Left colon (tissue), 2 donors: ENCODE measurements at regions not wholly inside any gene's neighbourhood (a gene's known extent, or its start where the extent isn't known, plus 50 kb on each side); places are given as distances from the start of the nearest gene placed in this dataset.
"Not testable (repeated sequence)": the region's sequence is repeated elsewhere in the genome, so short reads cannot be mapped to it uniquely, and the experiment has no call there.

Source experiments
- ATAC-seq: fragments of 200-7000 bp; cut with Tn5 transposase; one replicate; pipeline ENCODE4 v1.9.1; 2020; ENCODE audit warnings: mild to moderate bottlenecking, moderate library complexity
- DNase-seq, 2 donors: peaks; one replicate each; pipeline ENCODE4 v3.0.0-alpha.2; 2020
- intact Hi-C, 2 donors: fragments of 100-400 bp; cut with DNase I in 1 of 2; cut with micrococcal nuclease in 1 of 2; formaldehyde crosslinking; loops; one replicate each; pipeline versions ENCODE4 v1.11.2 to v1.14.0; 2022; cut with DNase I, micrococcal nuclease
- donor health status: DM: no; HTN: no; CAD: no.
- donor health status: DM: yes; HTN: yes; CAD: no.

DNA sequence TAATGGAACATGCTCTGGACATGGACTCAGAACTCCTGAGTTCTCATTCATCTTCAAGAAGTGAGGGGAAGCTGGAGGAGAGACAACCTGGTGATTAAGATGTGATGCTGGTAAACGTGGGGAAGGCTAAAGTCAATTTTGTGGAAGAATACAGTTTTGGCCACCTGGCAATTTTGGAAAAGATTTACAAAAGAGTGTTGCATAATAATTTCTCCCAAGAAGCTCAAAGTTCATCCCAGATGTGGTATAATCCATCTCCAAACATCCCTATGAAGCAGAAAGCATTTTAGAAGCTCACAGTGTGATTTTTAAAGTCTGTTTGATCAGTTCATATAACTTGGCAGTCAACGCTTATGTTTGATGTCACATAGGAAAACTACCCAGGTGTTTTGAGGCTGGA is 208.7 kb downstream of the LMX1A start:
- intact Hi-C loops: loop anchor here in 1 of 2 donors (10.0 kb wide), 1 partner anchor 447 kb away; no protein-coding TSS in a partner anchor
- no peak for ATAC-seq
- DNase-seq: no peak

- peak; percentile 28 to 45 for DNase-seq
- intact Hi-C loops: loop anchor here in 1 of 2 donors (10.0 kb wide), 1 partner anchor 450 kb away; no protein-coding TSS in a partner anchor
- peak; percentile 59 for ATAC-seq
Measured at GRCh38 chr1:165144757-165145397, 211.6 kb downstream of the LMX1A start.

DNA sequence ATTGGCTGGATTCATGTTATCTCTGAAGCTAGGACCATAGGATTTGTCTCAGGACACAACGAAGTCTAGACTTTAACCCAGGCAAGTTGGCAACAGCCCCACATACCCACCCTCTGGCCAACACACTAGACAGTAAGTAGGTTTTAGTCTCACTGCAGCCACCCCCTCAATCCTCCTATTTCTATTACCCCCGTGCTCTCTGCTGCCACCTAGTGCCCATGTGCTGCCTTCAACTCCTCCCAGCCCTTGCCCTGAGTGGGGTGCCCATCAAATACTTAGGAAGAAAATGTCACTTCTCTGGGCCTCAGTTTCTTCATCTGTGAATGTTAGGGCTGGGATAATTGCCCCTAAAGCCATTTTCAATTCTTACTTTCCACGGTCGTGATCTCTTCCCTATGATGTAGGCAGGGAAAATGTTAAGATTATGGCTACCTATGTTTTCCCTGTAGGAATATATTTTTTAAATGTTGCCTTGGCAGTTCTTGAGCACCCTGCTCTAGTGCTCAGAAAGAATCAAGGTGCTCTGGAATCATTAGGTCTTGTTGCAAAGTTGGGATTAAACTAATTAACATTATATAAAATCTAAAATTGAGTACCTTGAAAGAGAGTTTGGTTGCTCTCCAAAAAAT is 213.0 kb downstream of the LMX1A start:
- ATAC-seq (peak; percentile 52), DNase-seq (peak in 1 of 2 donors; percentile 60)
- intact Hi-C loops: loop anchor here in 1 of 2 donors (10.0 kb wide), 1 partner anchor 451 kb away; no protein-coding TSS in a partner anchor

GRCh38 chr1:165138960-165139359 is 217.6 kb downstream of the LMX1A start:
- ATAC-seq (no peak), DNase-seq (no peak)
- intact Hi-C loops: no loop called here

GRCh38 chr1:165137551-165138316 is 218.8 kb downstream of the LMX1A start:
- DNase-seq (no peak), ATAC-seq (no peak)
- intact Hi-C loops: no loop called here

GRCh38 chr1:165134431-165134830 is 222.1 kb downstream of the LMX1A start:
- intact Hi-C loops: no loop called here
- DNase-seq: no peak
- ATAC-seq: no peak

- DNase-seq (peak in 1 of 2 donors; percentile 76), ATAC-seq (peak; percentile 57)
- intact Hi-C loops: no loop called here
Measured at GRCh38 chr1:165129568-165130164, 226.8 kb downstream of the LMX1A start.

GRCh38 chr1:165124772-165125171 is 231.7 kb downstream of the LMX1A start:
- intact Hi-C loops: no loop called here
- DNase-seq: no peak
- ATAC-seq: no peak

GRCh38 chr1:165119086-165119485 is 237.4 kb downstream of the LMX1A start:
- intact Hi-C loops: no loop called here
- no peak for ATAC-seq
- DNase-seq: no peak

DNA sequence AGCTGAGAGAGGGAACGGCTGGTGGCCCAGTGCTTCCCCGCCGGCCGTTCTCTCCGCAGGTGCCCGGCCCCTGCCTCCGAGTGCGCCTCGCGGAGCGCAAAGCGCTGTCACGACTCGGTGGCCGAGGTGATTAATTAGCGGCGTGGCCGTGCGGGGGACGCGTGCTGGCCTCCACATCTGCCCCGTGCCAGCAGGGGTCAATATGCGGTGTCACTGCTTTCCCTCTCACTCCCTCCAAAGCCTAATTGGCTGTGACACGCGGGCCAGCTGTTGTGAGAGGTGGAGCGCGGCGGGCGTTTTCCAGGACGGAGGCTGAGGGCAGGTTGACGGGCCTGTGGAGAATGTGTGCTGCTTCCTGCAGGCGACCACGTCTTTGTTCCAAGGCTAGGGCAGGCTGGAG is 239.0 kb downstream of the LMX1A start:
- intact Hi-C loops: no loop called here
- no peak for DNase-seq
- no peak for ATAC-seq

DNA sequence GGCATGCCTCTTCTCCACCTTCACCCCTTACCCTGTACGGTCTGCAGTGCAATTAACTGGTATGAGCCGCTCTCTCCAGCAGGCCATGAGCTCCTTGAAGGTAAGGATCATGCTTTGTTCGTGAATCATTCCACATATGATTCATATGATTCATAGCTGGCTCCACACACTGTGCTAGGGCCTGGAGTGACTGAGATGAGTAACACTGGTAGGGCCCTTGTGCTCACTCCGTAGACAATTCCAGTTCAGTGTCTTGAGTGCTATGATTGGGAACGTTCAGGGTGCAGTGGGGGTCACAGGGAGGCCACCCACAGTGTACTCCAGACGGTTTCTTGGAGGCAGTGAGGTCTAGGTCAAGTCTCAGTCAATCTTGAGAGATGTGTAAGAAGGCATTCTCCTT is 239.8 kb downstream of the LMX1A start:
- no peak for DNase-seq
- intact Hi-C loops: no loop called here
- no peak for ATAC-seq

DNA sequence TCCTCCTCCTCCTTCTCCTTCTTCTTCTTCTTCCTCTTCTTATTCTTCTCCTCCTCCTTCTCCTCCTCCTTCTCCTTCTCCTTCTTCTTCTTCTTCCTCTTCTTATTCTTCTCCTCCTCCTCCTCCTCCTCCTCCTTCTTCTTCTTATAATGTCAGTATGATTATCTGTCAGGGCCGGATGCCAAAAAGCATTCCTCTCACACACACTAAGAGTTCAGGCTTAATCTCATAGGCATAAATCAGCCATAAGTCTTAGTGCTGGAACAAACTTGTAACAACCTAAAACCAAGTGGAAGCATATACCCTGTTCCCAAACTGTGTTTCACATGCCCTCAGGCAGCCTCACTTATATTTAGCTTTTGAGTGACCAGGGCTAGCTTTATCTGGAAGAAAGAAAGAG is 240.3 kb downstream of the LMX1A start:
- DNase-seq (no peak), ATAC-seq (no peak)
- intact Hi-C loops: no loop called here

GRCh38 chr1:165114889-165115285 is 241.6 kb downstream of the LMX1A start:
- no peak for ATAC-seq
- intact Hi-C loops: no loop called here
- no peak for DNase-seq

GRCh38 chr1:165114022-165114888 is 242.3 kb downstream of the LMX1A start:
- peak in 1 of 2 donors; percentile 46 for DNase-seq
- no peak for ATAC-seq
- intact Hi-C loops: no loop called here

DNA sequence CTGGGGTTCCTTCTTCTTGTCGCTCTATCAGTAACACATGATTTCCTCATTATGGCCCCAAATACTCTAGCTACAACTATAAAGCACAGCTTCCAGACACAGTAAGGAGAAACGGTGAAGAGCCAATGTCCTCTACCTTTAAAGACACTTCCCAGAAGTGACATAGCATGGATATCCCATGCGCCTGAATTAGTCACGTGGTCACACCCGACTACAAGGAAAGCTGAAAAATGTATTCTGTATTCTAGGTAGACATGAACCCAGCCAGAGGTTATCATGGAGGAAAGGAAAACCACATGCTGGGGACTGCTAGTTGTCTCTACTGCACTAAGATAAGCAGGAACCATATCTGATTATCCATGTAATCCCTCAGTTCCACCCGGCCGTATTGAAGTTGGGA is 244.3 kb downstream of the LMX1A start:
- no peak for ATAC-seq
- DNase-seq: no peak
- intact Hi-C loops: no loop called here

DNA sequence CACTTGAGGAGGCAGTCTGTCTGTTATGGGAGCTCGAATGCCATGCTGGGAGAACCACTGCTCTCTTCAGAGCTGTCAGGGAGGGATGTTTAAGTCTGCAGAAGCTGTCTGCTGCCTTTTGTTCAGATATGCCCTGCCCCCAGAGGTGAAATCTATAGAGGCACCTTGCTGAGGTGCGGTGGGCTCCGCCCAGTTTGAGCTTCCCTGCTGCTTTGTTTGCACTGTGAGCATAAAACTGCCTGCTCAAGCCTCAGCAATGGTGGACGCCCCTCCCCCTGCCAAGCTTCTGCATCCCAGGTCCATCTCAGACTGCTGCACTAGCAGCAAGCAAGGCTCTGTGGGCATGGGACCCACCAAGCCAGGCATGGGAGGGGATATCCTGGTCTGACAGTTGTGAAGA is 247.5 kb downstream of the LMX1A start:
- DNase-seq: peak in 1 of 2 donors; percentile 46
- peak; percentile 53 for ATAC-seq
- intact Hi-C loops: no loop called here

DNA sequence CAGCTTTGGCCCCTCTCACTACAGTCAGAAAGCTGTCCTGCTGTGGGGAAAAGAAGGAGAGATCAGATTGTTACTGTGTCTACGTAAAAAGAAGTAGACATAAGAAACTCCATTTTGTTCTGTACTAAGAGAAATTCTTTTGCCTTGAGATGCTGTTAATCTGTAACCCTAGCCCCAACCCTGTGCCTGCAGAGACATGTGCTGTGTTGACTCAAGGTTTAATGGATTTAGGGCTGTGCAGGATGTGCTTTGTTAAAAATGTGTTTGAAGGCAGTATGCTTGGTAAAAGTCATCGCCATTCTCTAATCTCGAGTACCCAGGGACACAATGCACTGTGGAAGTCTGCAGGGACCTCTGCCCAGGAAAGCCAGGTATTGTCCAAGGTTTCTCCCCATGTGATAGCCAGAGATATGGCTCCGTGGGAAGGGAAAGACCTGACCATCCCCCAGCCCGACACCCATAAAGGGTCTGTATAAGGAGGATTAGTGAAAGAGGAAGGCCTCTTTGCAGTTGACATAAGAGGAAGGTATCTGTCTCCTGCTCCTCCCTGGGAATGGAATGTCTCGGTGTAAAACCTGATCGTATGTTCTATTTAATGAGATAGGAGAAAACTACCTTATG is 263.9 kb downstream of the LMX1A start:
- ATAC-seq, intact Hi-C loops: not testable (repeated sequence)
- DNase-seq: peak; percentile 21 to 49

DNA sequence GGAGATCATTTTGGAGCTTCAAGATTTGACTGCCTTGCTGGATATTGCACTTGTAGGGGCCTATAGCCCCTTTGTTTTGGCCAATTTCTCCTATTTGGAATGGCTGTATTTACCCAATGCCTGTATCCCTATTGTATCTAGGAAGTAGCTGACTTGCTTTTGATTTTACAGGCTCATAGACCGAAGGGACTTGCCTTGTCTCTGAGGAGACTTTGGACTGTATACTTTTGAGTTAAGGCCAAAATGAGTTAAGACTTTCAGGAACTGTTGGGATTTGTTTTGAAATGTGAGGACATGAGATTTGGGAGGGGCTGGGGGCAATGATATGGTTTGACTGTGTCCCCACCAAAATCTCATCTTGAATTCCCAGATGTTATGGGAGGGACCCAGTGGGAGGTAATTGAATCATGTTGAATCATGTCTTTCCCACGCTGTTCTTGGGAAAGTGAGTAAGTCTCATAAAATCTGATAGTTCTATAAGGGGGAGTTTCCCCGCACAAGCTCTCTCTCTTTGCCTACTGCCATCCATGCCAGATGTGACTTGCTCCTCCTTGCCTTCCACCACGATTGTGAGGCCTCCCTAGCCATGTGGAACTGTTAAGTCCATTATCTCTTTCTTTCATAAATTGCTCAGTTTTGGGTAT is 276.1 kb downstream of the LMX1A start:
- intact Hi-C loops: no loop called here
- no peak for DNase-seq
- peak; percentile 75 for ATAC-seq
